MCF 10A (cell line): ENCODE measurements at regions not wholly inside any gene's neighbourhood (a gene's known extent, or its start where the extent isn't known, plus 50 kb on each side); places are given as distances from the start of the nearest gene placed in this dataset.

ENCODE experiments used
- BruUV-seq: library from RNA; stranded (reverse); fragments of 400-500 nt; replicated peaks from 2 replicates; lab custom pipeline; 2021; lab: Mats Ljungman, UMichigan
- CTCF ChIA-PET: fragments of 300-600 bp; sonication (Branson Sonifier 250); formaldehyde crosslinking; extraction: SDS; loops from one replicate; lab custom pipeline; 2021; ENCODE audit warnings: antibody characterized with exemption, inconsistent platforms; lab: Yijun Ruan, JAX
- POLR2A ChIA-PET: fragments of 300-600, 350-650 bp; sonication (Branson Sonifier 250); formaldehyde crosslinking; extraction: SDS; loops from one replicate; lab custom pipeline; 2020; ENCODE audit warnings: antibody characterized with exemption, inconsistent platforms; lab: Yijun Ruan, JAX
- DNase-seq: peaks from one replicate; pipeline ENCODE4 v3.0.0-alpha.2; 2018; ENCODE audit not compliant: unreplicated experiment
- H3K27ac Mint-ChIP-seq: one replicate; pipeline ENCODE4 v1.8.0; 2022; ENCODE audit warnings: mild to moderate bottlenecking, low read depth, mixed read lengths; ENCODE audit not compliant: unreplicated experiment
- H3K27me3 Mint-ChIP-seq: one replicate; pipeline ENCODE4 v1.8.0; 2022; ENCODE audit warnings: mixed read lengths; ENCODE audit not compliant: insufficient read depth, unreplicated experiment
- H3K36me3 Mint-ChIP-seq: one replicate; pipeline ENCODE4 v1.8.0; 2022; ENCODE audit warnings: mild to moderate bottlenecking, moderate library complexity, mixed read lengths; ENCODE audit not compliant: insufficient read depth, unreplicated experiment
- H3K4me1 Mint-ChIP-seq: one replicate; pipeline ENCODE4 v1.8.0; 2022; ENCODE audit warnings: mixed read lengths; ENCODE audit not compliant: insufficient read depth, unreplicated experiment
- H3K4me3 Mint-ChIP-seq: one replicate; pipeline ENCODE4 v1.8.0; 2022; ENCODE audit warnings: mild to moderate bottlenecking, moderate library complexity, mixed read lengths; ENCODE audit not compliant: unreplicated experiment
- H3K9me3 Mint-ChIP-seq: one replicate; pipeline ENCODE4 v1.8.0; 2022; ENCODE audit warnings: mixed read lengths; ENCODE audit not compliant: unreplicated experiment
- CTCF ChIP-seq: fragments of 200-600 bp; IDR thresholded peaks from one replicate; pipeline ENCODE4 v1.8.0; 2022; ENCODE audit warnings: antibody characterized with exemption, mild to moderate bottlenecking; ENCODE audit not compliant: unreplicated experiment
- intact Hi-C: fragments of 100-400 bp; cut with micrococcal nuclease; formaldehyde crosslinking; loops from 2 replicates; pipeline ENCODE4 v1.14.1; 2022

- no peaks in the 10 kb centered on the region for H3K27me3 Mint-ChIP-seq
- no peaks in the 10 kb centered on the region for H3K36me3 Mint-ChIP-seq
- H3K4me1 Mint-ChIP-seq = peaks cover 4% of the 10 kb centered on the region
- no peak for DNase-seq
- ChIA-PET POLR2A (no interaction called here), CTCF (no interaction called here)
- H3K27ac Mint-ChIP-seq = no peak overlapping the region
- BruUV-seq = no TSS peak
- no peak overlapping the region for H3K4me3 Mint-ChIP-seq
- intact Hi-C loops = no loop called here
- H3K9me3 Mint-ChIP-seq = no peaks in the 10 kb centered on the region
- no peak for TF ChIP-seq CTCF
Measured at GRCh38 chr13:76769271-76769791, 116.9 kb downstream of the KCTD12 start.

- BruUV-seq = no TSS peak
- TF ChIP-seq CTCF = no peak
- DNase-seq = no peak
- Mint-ChIP-seq H3K36me3 (no peaks in the 10 kb centered on the region), H3K4me1 (peaks cover 8% of the 10 kb centered on the region), H3K9me3 (no peaks in the 10 kb centered on the region), H3K27me3 (no peaks in the 10 kb centered on the region), H3K27ac (no peak overlapping the region), H3K4me3 (no peak overlapping the region)
- POLR2A ChIA-PET = no interaction called here
- intact Hi-C loops = no loop called here
- CTCF ChIA-PET = no interaction called here
Measured at GRCh38 chr13:76768384-76768783, 117.8 kb downstream of the KCTD12 start.

- Mint-ChIP-seq H3K4me1 (peaks cover 8% of the 10 kb centered on the region), H3K4me3 (no peak overlapping the region), H3K9me3 (no peaks in the 10 kb centered on the region), H3K27me3 (no peaks in the 10 kb centered on the region), H3K27ac (no peak overlapping the region), H3K36me3 (no peaks in the 10 kb centered on the region)
- CTCF ChIA-PET = no interaction called here
- BruUV-seq = no TSS peak
- intact Hi-C loops = no loop called here
- POLR2A ChIA-PET = no interaction called here
- TF ChIP-seq CTCF = no peak
- DNase-seq = no peak
Measured at GRCh38 chr13:76764916-76765315, 121.3 kb downstream of the KCTD12 start.

GRCh38 chr13:76764429-76764828 lies 121.8 kb downstream of the KCTD12 start:
- no peak overlapping the region for H3K27ac Mint-ChIP-seq
- intact Hi-C loops = no loop called here
- no peaks in the 10 kb centered on the region for H3K27me3 Mint-ChIP-seq
- no peak overlapping the region for H3K4me3 Mint-ChIP-seq
- H3K4me1 Mint-ChIP-seq = peaks cover 8% of the 10 kb centered on the region
- no peak for TF ChIP-seq CTCF
- peak; percentile 61 for DNase-seq
- POLR2A ChIA-PET = no interaction called here
- BruUV-seq = no TSS peak
- H3K9me3 Mint-ChIP-seq = no peaks in the 10 kb centered on the region
- no peaks in the 10 kb centered on the region for H3K36me3 Mint-ChIP-seq
- CTCF ChIA-PET = no interaction called here
